HG03097 (cell line): ENCODE measurements at regions not wholly inside any gene's neighbourhood (a gene's known extent, or its start where the extent isn't known, plus 50 kb on each side); places are given as distances from the start of the nearest gene placed in this dataset.
"Not testable (repeated sequence)": the region's sequence is repeated elsewhere in the genome, so short reads cannot be mapped to it uniquely, and the experiment has no call there.

Source experiments
- ATAC-seq: cut with Tn5 transposase; IDR thresholded peaks from one replicate; pipeline ENCODE4 v1.9.1; 2021; ENCODE audit not compliant: unreplicated experiment, low FRiP score

- ATAC-seq = no peak
These were observed 232.4 kb upstream of the HNRNPA3 start for GRCh38 chr2:176979981-176980710.

GRCh38 chr2:176984987-176985386, 227.6 kb upstream of the HNRNPA3 start:
- no peak for ATAC-seq

GRCh38 chr2:176985871-176986270, 226.7 kb upstream of the HNRNPA3 start:
- no peak for ATAC-seq

GRCh38 chr2:176986487-176986886, 226.1 kb upstream of the HNRNPA3 start:
- no peak for ATAC-seq

- no peak for ATAC-seq
These were observed 221.2 kb upstream of the HNRNPA3 start for GRCh38 chr2:176991411-176991810.

- ATAC-seq = peak; percentile 50
These were observed 215.4 kb upstream of the HNRNPA3 start for GRCh38 chr2:176997074-176997791.

GRCh38 chr2:176997792-176998169, 214.8 kb upstream of the HNRNPA3 start:
- no peak for ATAC-seq

- ATAC-seq = peak; percentile 42
These were observed 213.3 kb upstream of the HNRNPA3 start for GRCh38 chr2:176999301-176999700.

GRCh38 chr2:177000061-177000714, 212.4 kb upstream of the HNRNPA3 start:
- no peak for ATAC-seq

- ATAC-seq = no peak
These were observed 211.9 kb upstream of the HNRNPA3 start for GRCh38 chr2:177000715-177001072.

- ATAC-seq = no peak
These were observed 211.3 kb upstream of the HNRNPA3 start for GRCh38 chr2:177001334-177001733.

- ATAC-seq = no peak
These were observed 209.6 kb upstream of the HNRNPA3 start for GRCh38 chr2:177002983-177003382.

GRCh38 chr2:177007726-177008125, 204.9 kb upstream of the HNRNPA3 start:
- not testable (repeated sequence) for ATAC-seq

GRCh38 chr2:177008662-177009061, 203.9 kb upstream of the HNRNPA3 start:
- ATAC-seq = not testable (repeated sequence)

- no peak for ATAC-seq
These were observed 202.4 kb upstream of the HNRNPA3 start for GRCh38 chr2:177010146-177010545.

GRCh38 chr2:177010861-177011260, 201.7 kb upstream of the HNRNPA3 start:
- ATAC-seq = no peak

- ATAC-seq = no peak
These were observed 197.6 kb upstream of the HNRNPA3 start for GRCh38 chr2:177014946-177015345.

GRCh38 chr2:177015356-177015923, 197.2 kb upstream of the HNRNPA3 start:
- ATAC-seq = no peak

- no peak for ATAC-seq
These were observed 192.0 kb upstream of the HNRNPA3 start for GRCh38 chr2:177020524-177021119.

- no peak for ATAC-seq
These were observed 190.8 kb upstream of the HNRNPA3 start for GRCh38 chr2:177021706-177022343.
